ENCODE measurements at regions not wholly inside any gene's neighbourhood (a gene's known extent, or its start where the extent isn't known, plus 50 kb on each side); places are given as distances from the start of the nearest gene placed in this dataset.
"Not testable (repeated sequence)": the region's sequence is repeated elsewhere in the genome, so short reads cannot be mapped to it uniquely, and the experiment has no call there.

- DNase-seq = peak; percentile 46
Measured at GRCh38 chr12:74317078-74317601, 220.5 kb upstream of the ATXN7L3B start.

GRCh38 chr12:74317741-74318140, 219.9 kb upstream of the ATXN7L3B start:
- no peak for DNase-seq

- DNase-seq = no peak
Measured at GRCh38 chr12:74319886-74320285, 217.7 kb upstream of the ATXN7L3B start.

DNA sequence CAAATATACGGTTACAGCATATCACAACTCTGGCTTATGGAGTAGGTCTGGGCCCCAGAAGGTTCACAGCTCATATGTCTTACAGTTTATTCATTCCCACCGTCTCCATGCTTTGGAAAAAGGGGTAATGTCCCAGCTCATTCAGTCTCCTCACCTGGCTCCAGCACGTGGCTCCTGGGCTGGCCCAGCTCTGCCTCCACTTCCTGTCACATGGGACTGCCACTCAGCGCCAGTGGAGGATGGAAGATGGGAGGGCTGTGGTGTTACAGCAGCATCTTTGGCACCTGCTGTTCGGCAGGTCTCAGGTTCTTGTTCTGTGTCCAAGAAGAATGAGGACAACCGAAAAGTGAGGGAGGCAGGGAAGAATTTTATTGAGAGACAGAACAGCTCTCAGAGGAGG, 216.3 kb upstream of the ATXN7L3B start:
- DNase-seq = no peak

GRCh38 chr12:74322792-74323191, 214.8 kb upstream of the ATXN7L3B start:
- no peak for DNase-seq

DNA sequence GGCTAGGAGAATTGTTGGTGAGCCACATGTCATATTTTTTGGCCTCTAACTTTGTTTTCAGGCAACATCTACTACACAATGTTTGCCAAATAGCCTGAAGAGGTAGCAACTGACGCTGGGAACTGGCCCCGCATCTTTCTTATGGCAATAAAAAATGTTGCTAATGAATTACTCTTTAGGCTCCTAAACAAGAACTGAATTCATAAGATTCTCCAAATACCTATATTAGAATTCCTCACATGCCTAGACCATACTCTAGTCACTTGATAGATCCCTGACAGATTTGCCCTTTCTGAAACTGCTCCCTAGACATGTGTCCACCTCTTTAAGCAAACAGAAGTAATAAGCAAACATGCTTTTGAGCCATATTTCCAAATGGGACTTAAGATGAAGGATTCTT, 209.0 kb upstream of the ATXN7L3B start:
- no peak for DNase-seq

DNA sequence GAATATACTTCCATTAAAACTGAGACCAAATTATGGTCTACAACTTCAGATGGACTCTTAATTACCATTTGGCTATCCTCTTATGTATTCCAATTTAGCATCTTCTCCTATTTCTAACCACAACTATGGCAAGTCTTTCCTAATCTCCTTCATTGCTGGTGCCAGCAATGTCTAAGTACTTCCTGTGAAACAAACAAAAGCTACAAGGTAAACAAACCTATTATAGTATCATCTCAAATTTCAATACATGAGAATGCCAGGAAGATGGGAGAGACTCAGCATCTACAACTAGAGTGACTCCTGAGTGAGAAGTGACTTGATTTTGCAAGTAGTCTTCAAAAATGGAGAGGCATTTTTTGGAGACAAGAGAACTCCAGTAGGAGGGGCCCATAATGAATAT, 202.9 kb upstream of the ATXN7L3B start:
- DNase-seq = no peak

DNA sequence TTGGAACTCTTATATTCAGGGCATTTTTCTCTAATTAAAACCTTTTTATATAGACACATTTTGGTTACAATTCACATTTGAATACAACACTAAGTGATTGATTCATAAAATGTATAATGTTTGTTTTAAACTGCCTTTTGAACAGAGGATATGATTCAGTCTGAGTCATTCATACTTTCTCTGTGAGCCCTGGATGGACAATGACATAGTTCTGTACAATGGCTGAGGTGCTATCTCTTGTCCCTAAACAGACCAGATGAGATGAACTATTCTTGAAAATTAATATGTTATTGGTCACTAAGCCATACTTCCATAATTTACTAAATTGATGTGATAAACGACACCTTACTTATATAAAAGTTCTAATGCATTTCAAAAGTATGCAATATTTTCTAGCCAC, 199.7 kb upstream of the ATXN7L3B start:
- DNase-seq = no peak

DNA sequence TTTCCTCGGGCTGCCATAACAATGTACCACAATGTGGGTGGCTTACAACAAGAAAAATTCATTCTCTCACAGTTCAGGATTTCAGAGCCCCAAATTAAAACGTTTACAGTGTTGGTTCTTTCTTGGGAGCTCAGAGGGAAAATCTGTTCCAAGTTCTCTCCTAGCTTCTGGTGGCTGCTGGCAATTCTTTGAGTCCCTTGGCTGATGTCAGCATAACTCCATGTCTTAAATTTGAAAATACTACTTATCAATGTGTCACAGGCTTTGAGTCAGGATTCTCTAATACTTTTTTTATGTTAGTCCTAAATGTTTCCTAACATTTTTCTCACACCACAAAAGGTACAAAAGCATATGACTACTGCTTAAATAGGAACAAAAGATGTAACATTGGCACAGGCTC, 198.4 kb upstream of the ATXN7L3B start:
- no peak for DNase-seq

DNA sequence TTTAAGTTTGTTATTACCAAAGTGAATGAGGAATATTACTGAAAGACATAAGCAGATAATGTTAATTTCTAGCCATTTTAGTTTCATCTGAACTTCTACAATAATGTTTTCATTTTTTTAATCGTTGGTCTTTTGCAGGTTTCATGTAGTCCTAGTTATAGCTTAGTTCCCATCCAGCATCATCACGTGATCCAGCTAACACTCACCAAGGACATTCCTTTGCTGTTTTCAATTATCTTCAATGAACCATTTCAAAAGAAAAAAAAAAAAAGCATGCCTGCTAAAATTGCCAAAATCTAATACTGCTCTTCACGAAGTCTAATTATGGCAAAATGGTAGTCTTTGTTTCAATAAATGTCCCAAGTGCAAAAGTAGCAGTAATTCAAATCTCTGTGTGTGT, 187.7 kb upstream of the ATXN7L3B start:
- no peak for DNase-seq

DNA sequence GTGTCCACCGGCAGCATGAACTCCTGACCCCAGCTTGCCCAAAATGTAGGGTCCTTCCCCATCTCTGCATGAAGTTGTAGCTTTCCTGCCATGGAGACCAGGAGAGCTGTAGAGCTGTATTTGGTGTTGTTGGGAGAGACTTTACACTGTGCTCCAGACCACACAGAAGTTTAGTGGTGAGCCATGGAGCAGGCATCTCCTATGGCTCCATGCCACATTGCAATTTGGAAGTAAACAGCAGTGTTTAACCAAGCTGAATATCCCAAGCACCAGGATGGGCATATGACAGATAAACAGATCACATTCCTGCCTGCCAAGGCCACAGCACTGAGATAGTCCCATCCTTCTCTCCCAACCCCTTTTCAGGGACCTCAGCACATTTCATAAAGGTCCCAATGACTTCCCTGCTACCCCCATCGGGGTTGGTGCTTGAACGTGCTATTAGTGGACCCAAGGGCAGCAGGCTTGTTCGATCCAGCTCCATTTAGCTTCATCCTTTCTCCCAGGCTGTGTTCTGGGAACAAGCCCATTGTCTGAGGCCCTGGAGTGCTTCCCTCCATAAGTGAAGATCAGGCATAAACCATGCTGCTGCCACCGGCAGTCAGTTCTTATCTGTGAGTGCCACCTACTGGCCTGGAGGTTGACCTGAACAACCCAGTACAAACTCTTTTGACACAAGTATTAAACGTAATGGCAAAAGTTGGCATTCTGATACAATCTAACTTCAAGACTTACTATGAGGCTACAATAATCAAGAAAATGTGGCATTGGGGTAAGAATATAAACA, 172.3 kb upstream of the ATXN7L3B start:
- DNase-seq = peak; percentile 15

- no peak for DNase-seq
Measured at GRCh38 chr12:74370608-74371216, 166.9 kb upstream of the ATXN7L3B start.

DNA sequence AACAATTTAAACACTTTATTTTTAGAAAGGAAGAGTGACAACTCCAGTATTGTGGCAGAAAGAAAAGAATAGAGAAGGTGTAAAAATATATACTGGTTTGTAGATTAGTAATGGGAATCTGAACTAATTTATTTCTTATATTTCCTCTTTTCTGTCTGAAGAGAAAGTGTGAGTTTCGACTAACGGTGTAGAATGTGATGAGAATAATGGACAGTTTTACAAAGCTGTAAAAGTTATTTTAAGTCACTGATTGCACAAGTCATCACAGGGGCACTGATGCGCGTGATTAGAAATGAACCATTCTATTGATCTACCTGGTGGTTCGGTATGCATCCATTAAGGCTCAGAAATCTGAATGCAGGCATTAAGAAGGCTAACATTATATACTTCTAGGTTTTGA, 158.5 kb upstream of the ATXN7L3B start:
- DNase-seq = no peak

GRCh38 chr12:74381958-74382357, 155.7 kb upstream of the ATXN7L3B start:
- DNase-seq = no peak

DNA sequence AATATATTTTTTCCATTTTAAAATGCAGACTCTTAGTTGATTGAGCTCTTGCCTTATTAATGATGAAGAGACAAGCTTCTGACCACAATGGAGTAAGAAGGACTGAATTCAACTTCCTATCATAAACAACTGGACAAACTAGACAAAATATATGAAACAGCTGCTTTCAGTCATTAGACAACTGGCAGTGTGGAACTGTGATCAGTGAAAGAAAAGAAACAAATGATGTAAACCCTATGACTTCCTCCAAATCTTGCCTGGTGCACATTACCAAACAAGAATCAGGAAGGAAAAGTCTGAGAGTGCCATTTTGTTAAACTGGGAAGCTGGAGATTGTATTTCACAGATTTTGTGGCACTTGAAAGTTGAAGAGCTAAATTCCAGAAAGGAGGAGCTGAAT, 154.7 kb upstream of the ATXN7L3B start:
- no peak for DNase-seq

DNA sequence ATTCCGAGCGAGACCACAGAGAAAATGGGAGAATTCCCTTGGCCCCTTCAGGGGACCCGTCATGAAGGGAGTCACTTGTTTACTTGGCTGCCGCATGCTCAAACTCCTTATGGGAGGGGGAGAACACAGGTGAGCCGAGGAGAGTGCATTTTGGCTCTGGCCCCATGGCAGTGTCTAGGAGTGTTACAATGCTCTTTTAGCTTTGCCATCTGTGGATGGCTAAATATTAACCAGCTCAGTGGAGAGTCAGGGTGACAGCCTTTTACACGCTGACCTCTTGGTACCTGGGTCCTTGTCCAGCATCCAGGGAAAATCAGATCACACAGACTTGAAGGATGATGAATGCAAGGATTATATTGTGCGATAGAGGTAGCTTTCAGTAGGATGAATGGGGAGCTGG, 146.4 kb upstream of the ATXN7L3B start:
- DNase-seq = no peak

- no peak for DNase-seq
Measured at GRCh38 chr12:74393272-74393671, 144.4 kb upstream of the ATXN7L3B start.

DNA sequence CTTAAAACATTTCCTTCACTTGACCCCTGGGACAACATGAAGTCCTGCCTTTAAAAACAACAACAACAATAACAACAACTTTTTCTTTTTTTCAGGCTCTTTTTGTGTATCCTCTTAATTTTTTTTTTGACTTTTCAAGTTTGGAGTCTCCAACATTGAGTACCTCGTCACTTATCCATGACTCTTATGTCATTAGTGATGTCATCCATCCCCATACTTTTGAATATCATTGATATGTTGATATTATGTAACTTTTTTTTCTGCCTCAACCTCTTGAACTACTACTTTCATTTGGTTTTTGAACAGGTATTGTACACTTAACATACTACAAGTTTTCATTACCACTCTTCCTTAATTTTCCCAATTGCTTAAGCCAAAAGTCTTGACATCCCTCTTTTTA, 143.0 kb upstream of the ATXN7L3B start:
- no peak for DNase-seq

DNA sequence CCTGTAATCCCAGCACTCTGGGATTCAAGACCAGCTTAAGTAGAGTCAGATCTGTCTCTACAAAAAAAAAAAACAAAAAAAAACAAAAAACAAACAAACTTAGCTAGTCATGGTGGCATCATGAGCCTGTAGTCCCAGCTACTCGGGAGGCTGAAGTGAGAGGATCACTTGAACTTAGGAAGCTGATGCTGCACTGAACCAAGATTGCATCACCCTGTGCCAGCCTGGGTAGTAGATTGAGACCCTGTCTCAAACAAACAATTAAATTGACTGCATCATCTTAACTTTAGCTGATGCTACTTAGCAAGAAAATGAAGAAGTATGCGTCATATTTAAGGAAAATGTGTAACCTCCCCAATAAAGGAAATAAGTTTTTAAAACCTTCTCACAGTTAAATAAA, 136.6 kb upstream of the ATXN7L3B start:
- no peak for DNase-seq

DNA sequence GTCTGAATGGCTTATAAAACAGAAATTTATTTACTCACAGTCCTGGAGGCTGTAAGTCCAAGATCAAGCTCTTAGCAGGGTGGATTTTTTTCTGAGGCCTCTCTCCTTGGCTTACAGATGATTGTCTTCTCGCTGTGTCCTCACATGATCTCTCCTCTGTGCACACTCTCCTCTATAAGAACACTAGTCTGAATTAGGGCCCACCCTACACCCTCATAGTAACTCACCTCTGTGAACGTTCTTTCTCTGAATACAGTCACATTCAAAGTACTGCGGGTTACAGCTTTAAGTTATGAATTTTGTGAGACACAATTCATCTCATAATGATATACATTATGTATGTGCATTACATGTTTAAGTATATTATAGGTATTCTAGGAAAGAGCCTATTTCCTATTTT, 135.7 kb upstream of the ATXN7L3B start:
- DNase-seq = no peak

DNA sequence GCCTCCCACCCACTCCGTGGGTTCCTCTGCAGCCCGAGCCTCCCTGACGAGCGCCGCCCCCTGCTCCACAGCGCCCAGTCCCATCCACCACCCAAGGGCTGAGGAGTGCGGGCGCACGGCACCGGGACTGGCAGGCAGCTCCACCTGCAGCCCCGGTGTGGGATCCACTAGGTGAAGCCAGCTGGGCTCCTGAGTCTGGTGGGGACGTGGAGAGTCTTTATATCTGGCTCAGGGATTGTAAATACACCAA, 134.5 kb upstream of the ATXN7L3B start:
- not testable (repeated sequence) for DNase-seq

GRCh38 chr12:74408601-74409166, 129.0 kb upstream of the ATXN7L3B start:
- no peak for DNase-seq

- no peak for DNase-seq
Measured at GRCh38 chr12:74412606-74413230, 124.9 kb upstream of the ATXN7L3B start.

- no peak for DNase-seq
Measured at GRCh38 chr12:74415633-74416032, 122.0 kb upstream of the ATXN7L3B start.
